B cell (primary cell): ENCODE measurements at regions not wholly inside any gene's neighbourhood (a gene's known extent, or its start where the extent isn't known, plus 50 kb on each side); places are given as distances from the start of the nearest gene placed in this dataset.

Experiments
- ATAC-seq: fragments of 200-7000 bp; cut with Tn5 transposase; one replicate; pipeline ENCODE4 v1.10.0; 2021; ENCODE audit warnings: low read depth, mild to moderate bottlenecking, moderate number of reproducible peaks, moderate library complexity
- CTCF ChIA-PET: fragments of 350-600 bp; sonication (Branson Sonifier 250); formaldehyde crosslinking; loops from one replicate; lab custom pipeline; 2021; ENCODE audit warnings: antibody characterized with exemption, inconsistent platforms; lab: Charles Lee
- POLR2A ChIA-PET: fragments of 350-600 bp; sonication (Branson Sonifier 250); formaldehyde crosslinking; loops from one replicate; lab custom pipeline; 2021; ENCODE audit warnings: antibody characterized with exemption; lab: Charles Lee
- DNase-seq: peaks from one replicate; pipeline ENCODE4 v3.0.0; 2013
- H2AFZ ChIP-seq: 2 replicates; pipeline ENCODE4 v1.6.1; 2012; ENCODE audit warnings: mild to moderate bottlenecking, low read depth, low read length; ENCODE audit not compliant: insufficient read depth, poor library complexity, severe bottlenecking
- H3K27ac ChIP-seq, 2 donors: 1 replicate in 1 of 2; 2 replicates in 1 of 2; pipeline ENCODE4 v1.5.1; 2012 to 2013; ENCODE audit warnings: low read length in 2 of 2, mild to moderate bottlenecking in 2 of 2, moderate library complexity in 1 of 2
- H3K27me3 ChIP-seq, 4 experiments: fragments of 200-600 bp in 1 of 4; sonication (generic) in 1 of 4; replicated peaks in 1 of 4; 1 replicate in 2 of 4; 2 replicates in 2 of 4; pipeline versions ENCODE4 v1.6.1 to v1.7.0; 2013 to 2016; ENCODE audit warnings: low read length in 3 of 4, mild to moderate bottlenecking in 2 of 4, mixed read lengths in 1 of 4, moderate library complexity in 1 of 4; ENCODE audit not compliant: insufficient read depth in 4 of 4, control insufficient read depth in 3 of 4; ENCODE audit errors: control extremely low read depth in 1 of 4
- H3K36me3 ChIP-seq, 2 experiments: replicated peaks in 1 of 2; 1 replicate in 1 of 2; 2 replicates in 1 of 2; pipeline versions ENCODE4 v1.6.1 to v1.7.1; 2013; ENCODE audit warnings: low read length in 1 of 2; ENCODE audit not compliant: insufficient read depth in 2 of 2, control insufficient read depth in 1 of 2; ENCODE audit errors: control extremely low read depth in 1 of 2, extremely low read depth in 1 of 2
- H3K4me1 ChIP-seq, 2 donors: fragments of 200-600 bp in 1 of 2; sonication (generic) in 1 of 2; 1 replicate in 1 of 2; 2 replicates in 1 of 2; pipeline versions ENCODE4 v1.5.1 to v1.6.1; 2013 to 2017; ENCODE audit warnings: low read length in 2 of 2; ENCODE audit not compliant: control insufficient read depth in 2 of 2, insufficient read depth in 2 of 2
- H3K4me2 ChIP-seq: replicated peaks from 2 replicates; pipeline ENCODE3; 2012; ENCODE audit warnings: mild to moderate bottlenecking, low read depth, low read length; ENCODE audit not compliant: poor library complexity, severe bottlenecking
- H3K4me3 ChIP-seq, 5 experiments: fragments of 200-600 bp in 1 of 5; sonication (generic) in 1 of 5; 1 replicate in 3 of 5; 2 replicates in 2 of 5; pipeline versions ENCODE4 v1.5.1 to v1.7.0; 2011 to 2016; ENCODE audit warnings: low read length in 4 of 5, mild to moderate bottlenecking in 4 of 5, low read depth in 2 of 5, control low read depth in 1 of 5, moderate library complexity in 1 of 5; ENCODE audit not compliant: insufficient read depth in 1 of 5; ENCODE audit errors: control extremely low read depth in 1 of 5, extremely low read depth in 1 of 5
- H3K79me2 ChIP-seq: fragments of 200-600 bp; sonication (generic); one replicate; pipeline ENCODE4 v1.6.0; 2016; ENCODE audit warnings: low read length; ENCODE audit not compliant: control insufficient read depth, insufficient read depth
- H3K9ac ChIP-seq: fragments of 200-600 bp; sonication (generic); 2 replicates; pipeline ENCODE4 v1.6.1; 2017; ENCODE audit warnings: mild to moderate bottlenecking, low read length, moderate library complexity
- H3K9me3 ChIP-seq, 3 donors: one replicate each; pipeline versions ENCODE4 v1.6.1 to v1.7.1; 2013; ENCODE audit warnings: low read length in 2 of 3; ENCODE audit not compliant: control insufficient read depth in 2 of 3, insufficient read depth in 1 of 3; ENCODE audit errors: control extremely low read depth in 1 of 3
- H4K20me1 ChIP-seq: 2 replicates; pipeline ENCODE4 v1.6.0; 2012; ENCODE audit warnings: mild to moderate bottlenecking, low read length; ENCODE audit not compliant: insufficient read depth, control insufficient read depth, poor library complexity, severe bottlenecking
- H3K27ac Mint-ChIP-seq: one replicate; pipeline ENCODE4 v1.8.0; 2021; ENCODE audit warnings: mixed read lengths
- H3K27me3 Mint-ChIP-seq: one replicate; pipeline ENCODE4 v1.8.0; 2021; ENCODE audit warnings: mixed read lengths
- H3K4me1 Mint-ChIP-seq: one replicate; pipeline ENCODE4 v1.8.0; 2021; ENCODE audit warnings: mixed read lengths
- H3K4me3 Mint-ChIP-seq: one replicate; pipeline ENCODE4 v1.8.0; 2021; ENCODE audit warnings: mixed read lengths
- H3K9me3 Mint-ChIP-seq: one replicate; pipeline ENCODE4 v1.8.0; 2022; ENCODE audit warnings: mixed read lengths; ENCODE audit not compliant: insufficient read depth
- CTCF ChIP-seq: fragments of 200-600 bp; IDR thresholded peaks from one replicate; pipeline ENCODE4 v1.8.0; 2022; ENCODE audit warnings: antibody characterized with exemption, mild to moderate bottlenecking
- EZH2 ChIP-seq: IDR thresholded peaks from 2 replicates; pipeline ENCODE4 v1.6.1; 2012; ENCODE audit warnings: borderline replicate concordance, low read depth, mild to moderate bottlenecking, moderate library complexity, low read length; ENCODE audit not compliant: insufficient read depth, poor library complexity, severe bottlenecking
- WGBS: methylation state at CpG from one replicate; pipeline ENCODE4 v1.1.5; 2013; ENCODE audit warnings: missing lambda C conversion rate; ENCODE audit not compliant: insufficient coverage; 5-methylcytosine and 5-hydroxymethylcytosine counted together
- intact Hi-C: fragments of 100-400 bp; cut with micrococcal nuclease; formaldehyde crosslinking; loops from one replicate; pipeline ENCODE4 v1.10.0; 2022

GRCh38 chr5:138698713-138699112 lies 54.5 kb upstream of the CTNNA1 start:
- H4K20me1 ChIP-seq, result no peaks in the 10 kb centered on the region
- peaks cover 0 to 17% (median 5%) of the 10 kb centered on the region in 4 experiments for H3K27me3 ChIP-seq
- intact Hi-C loops, result no loop called here
- POLR2A ChIA-PET, result no interaction called here
- H3K9me3 ChIP-seq, result no peaks in the 10 kb centered on the region
- H3K4me1 Mint-ChIP-seq, result no peaks in the 10 kb centered on the region
- no peak overlapping the region for H3K27ac ChIP-seq
- no peak for DNase-seq
- H3K27ac Mint-ChIP-seq, result no peak overlapping the region
- no peak overlapping the region for H3K9ac ChIP-seq
- no peaks in the 10 kb centered on the region for H3K36me3 ChIP-seq
- no peaks in the 10 kb centered on the region for H3K4me1 ChIP-seq
- WGBS, result 43% methylated on average over 1 of the region's 5 CpGs
- no peak overlapping the region for H2AFZ ChIP-seq
- no peaks in the 10 kb centered on the region for H3K79me2 ChIP-seq
- no peak for ATAC-seq
- peaks cover 36% of the 10 kb centered on the region for H3K27me3 Mint-ChIP-seq
- CTCF ChIA-PET, result no interaction called here
- no peak for TF ChIP-seq CTCF
- TF ChIP-seq EZH2, result no peak
- no peaks in the 10 kb centered on the region for H3K9me3 Mint-ChIP-seq
- no peak overlapping the region for H3K4me2 ChIP-seq
- no peak overlapping the region for H3K4me3 ChIP-seq
- H3K4me3 Mint-ChIP-seq, result no peak overlapping the region

DNA sequence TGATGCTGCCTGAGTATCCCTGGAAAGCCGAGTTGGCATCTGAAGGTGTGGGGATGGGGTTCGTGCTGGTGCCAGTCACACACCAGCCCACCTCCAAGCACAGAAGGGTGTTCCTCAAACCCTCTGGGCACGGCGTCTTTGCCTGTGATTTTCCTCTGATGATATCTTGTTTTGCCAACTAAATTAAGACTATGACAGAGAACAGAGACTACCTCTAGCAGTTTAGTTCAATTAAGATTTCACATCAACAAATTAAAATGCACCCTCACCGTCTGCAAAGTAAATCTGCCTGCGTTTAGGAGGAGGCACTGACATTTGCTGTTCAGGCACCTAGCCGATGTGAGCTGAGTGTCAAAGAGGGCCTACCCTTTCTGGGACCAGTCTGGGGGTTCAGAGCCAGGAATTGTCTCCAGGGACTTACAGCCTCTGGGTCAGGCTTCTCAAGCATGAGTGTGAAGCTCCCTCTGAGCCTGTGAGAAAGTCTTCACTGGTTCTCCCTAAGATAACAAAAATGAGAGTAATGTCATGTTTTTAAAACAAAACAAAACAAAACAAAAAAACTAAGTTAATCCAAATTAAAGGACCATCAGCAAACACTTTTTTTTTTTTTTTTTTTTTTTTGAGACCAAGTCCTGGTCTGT lies 55.4 kb upstream of the CTNNA1 start:
- Mint-ChIP-seq H3K27ac (no peak overlapping the region), H3K27me3 (peaks cover 31% of the 10 kb centered on the region), H3K4me3 (no peak overlapping the region), H3K9me3 (no peaks in the 10 kb centered on the region), H3K4me1 (no peaks in the 10 kb centered on the region)
- H3K4me3 ChIP-seq, result no peak overlapping the region
- no peak for DNase-seq
- peaks cover 0 to 17% (median 5%) of the 10 kb centered on the region in 4 experiments for H3K27me3 ChIP-seq
- H3K9me3 ChIP-seq, result no peaks in the 10 kb centered on the region
- 92% methylated on average over 6 of the region's 7 CpGs for whole genome bisulfite sequencing
- no peaks in the 10 kb centered on the region for H3K79me2 ChIP-seq
- ChIA-PET CTCF (no interaction called here), POLR2A (no interaction called here)
- no peak for TF ChIP-seq EZH2
- no peak for TF ChIP-seq CTCF
- no peaks in the 10 kb centered on the region for H3K36me3 ChIP-seq
- no peak overlapping the region for H3K4me2 ChIP-seq
- H3K4me1 ChIP-seq, result no peaks in the 10 kb centered on the region
- H2AFZ ChIP-seq, result no peak overlapping the region
- no peak overlapping the region for H3K27ac ChIP-seq
- no peak for ATAC-seq
- H3K9ac ChIP-seq, result no peak overlapping the region
- no peaks in the 10 kb centered on the region for H4K20me1 ChIP-seq
- intact Hi-C loops, result no loop called here
